KMS-11 (cell line): ENCODE measurements at regions not wholly inside any gene's neighbourhood (a gene's known extent, or its start where the extent isn't known, plus 50 kb on each side); places are given as distances from the start of the nearest gene placed in this dataset.

Source experiments
- H2AFZ ChIP-seq: fragments of 200-600 bp; sonication (generic); 2 replicates; pipeline ENCODE4 v1.6.1; 2016; ENCODE audit warnings: antibody characterized with exemption, mixed run types, low read depth
- H3K27ac ChIP-seq: fragments of 200-600 bp; sonication (generic); 2 replicates; pipeline ENCODE4 v1.6.1; 2016; ENCODE audit warnings: mild to moderate bottlenecking, mixed run types
- H3K27me3 ChIP-seq: fragments of 200-600 bp; sonication (generic); 2 replicates; pipeline ENCODE4 v1.6.1; 2017; ENCODE audit warnings: mild to moderate bottlenecking, low read depth, mixed run types, moderate library complexity; ENCODE audit not compliant: insufficient read depth
- H3K36me3 ChIP-seq: fragments of 200-600 bp; sonication (generic); 2 replicates; pipeline ENCODE4 v1.6.1; 2017; ENCODE audit warnings: mild to moderate bottlenecking, mixed run types; ENCODE audit not compliant: insufficient read depth
- H3K4me1 ChIP-seq: fragments of 200-600 bp; sonication (generic); 2 replicates; pipeline ENCODE4 v1.6.1; 2016; ENCODE audit warnings: mild to moderate bottlenecking, low read depth, mixed run types; ENCODE audit not compliant: poor library complexity, severe bottlenecking
- H3K4me2 ChIP-seq: fragments of 200-600 bp; sonication (generic); 2 replicates; pipeline ENCODE4 v1.7.0; 2016; ENCODE audit warnings: mild to moderate bottlenecking, mixed run types
- H3K4me3 ChIP-seq: fragments of 200-600 bp; sonication (generic); IDR thresholded peaks from 2 replicates; pipeline ENCODE4 v1.6.1; 2017; ENCODE audit warnings: low read depth, low read length, mixed read lengths; ENCODE audit not compliant: insufficient read depth
- H3K79me2 ChIP-seq: fragments of 200-600 bp; sonication (generic); 2 replicates; pipeline ENCODE4 v1.6.1; 2016; ENCODE audit warnings: low read depth, mixed run types; ENCODE audit not compliant: insufficient read depth
- H3K9ac ChIP-seq: fragments of 200-600 bp; sonication (generic); 2 replicates; pipeline ENCODE4 v1.6.1; 2016; ENCODE audit warnings: mild to moderate bottlenecking, mixed run types
- H4K20me1 ChIP-seq: fragments of 200-600 bp; sonication (generic); 2 replicates; pipeline ENCODE4 v1.6.1; 2016; ENCODE audit warnings: mild to moderate bottlenecking, mixed run types; ENCODE audit not compliant: insufficient read depth
- CTCF ChIP-seq: fragments of 200-600 bp; sonication (generic); conservative IDR thresholded peaks from 2 replicates; pipeline ENCODE4 v1.6.1; 2017; ENCODE audit warnings: low read depth, mild to moderate bottlenecking, antibody characterized with exemption, low read length, moderate library complexity, mixed read lengths

- Histone ChIP-seq H3K4me3 (no peak overlapping the region), H4K20me1 (no peaks in the 10 kb centered on the region), H3K36me3 (no peaks in the 10 kb centered on the region), H3K9ac (no peak overlapping the region), H3K4me2 (no peak overlapping the region), H3K27ac (no peak overlapping the region), H2AFZ (no peak overlapping the region), H3K27me3 (no peaks in the 10 kb centered on the region), H3K4me1 (no peaks in the 10 kb centered on the region), H3K79me2 (no peaks in the 10 kb centered on the region)
- no peak for TF ChIP-seq CTCF
These were observed 211.3 kb upstream of the APCDD1 start for GRCh38 chr18:10242936-10243680.

GRCh38 chr18:10244341-10244740 lies 210.1 kb upstream of the APCDD1 start:
- H3K79me2 ChIP-seq = no peaks in the 10 kb centered on the region
- H3K27me3 ChIP-seq = no peaks in the 10 kb centered on the region
- no peaks in the 10 kb centered on the region for H3K4me1 ChIP-seq

DNA sequence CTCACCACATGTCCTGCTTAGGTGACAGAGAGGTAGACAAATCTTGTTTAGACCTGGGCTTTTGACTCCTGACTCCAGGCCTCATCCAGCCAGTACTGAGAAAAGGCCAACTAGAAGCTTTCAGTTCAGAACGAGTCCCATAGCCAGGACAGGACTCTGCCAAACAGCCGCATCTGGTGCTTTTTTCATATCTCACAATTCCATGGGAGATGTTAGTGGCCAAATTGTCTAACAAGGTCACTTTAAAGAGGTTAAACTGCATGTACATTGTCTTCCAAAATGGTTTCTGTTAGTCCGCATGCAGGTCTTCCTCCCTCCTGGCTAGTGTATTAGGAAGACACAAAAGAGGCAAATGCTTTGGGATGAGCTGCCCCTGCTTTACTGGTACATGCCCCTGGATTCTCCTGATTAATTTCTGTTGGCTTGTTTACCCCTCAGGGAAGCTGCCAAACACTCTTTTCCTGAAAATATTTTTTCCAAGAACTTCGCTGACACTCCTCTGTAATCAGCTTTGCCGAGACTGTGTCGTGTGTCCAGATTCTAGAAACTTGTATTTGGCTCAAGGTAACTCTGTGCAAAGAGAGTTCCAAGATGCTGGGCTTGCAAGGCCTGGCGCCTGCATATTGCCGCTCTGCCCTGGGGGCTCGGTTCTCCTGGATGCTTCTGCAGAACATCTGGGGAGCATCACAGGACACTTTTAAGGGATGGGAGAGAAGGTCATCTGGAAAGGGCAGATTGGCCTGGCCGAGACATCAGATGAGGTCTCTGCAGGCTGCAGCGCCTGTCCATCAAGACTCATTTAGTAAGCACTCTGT lies 209.2 kb upstream of the APCDD1 start:
- no peak overlapping the region for H3K4me2 ChIP-seq
- H3K9ac ChIP-seq = no peak overlapping the region
- no peaks in the 10 kb centered on the region for H4K20me1 ChIP-seq
- no peak for TF ChIP-seq CTCF
- no peaks in the 10 kb centered on the region for H3K27me3 ChIP-seq
- H3K36me3 ChIP-seq = no peaks in the 10 kb centered on the region
- no peaks in the 10 kb centered on the region for H3K4me1 ChIP-seq
- no peak overlapping the region for H2AFZ ChIP-seq
- H3K79me2 ChIP-seq = no peaks in the 10 kb centered on the region
- no peak overlapping the region for H3K4me3 ChIP-seq
- H3K27ac ChIP-seq = no peak overlapping the region

More at GRCh38 chr18:10244341-10244740, 210.1 kb upstream of the APCDD1 start:
- Histone ChIP-seq H4K20me1 (no peaks in the 10 kb centered on the region), H3K27ac (no peak overlapping the region), H3K9ac (no peak overlapping the region), H3K4me2 (no peak overlapping the region), H3K36me3 (no peaks in the 10 kb centered on the region), H3K4me3 (no peak overlapping the region), H2AFZ (no peak overlapping the region)
- no peak for TF ChIP-seq CTCF

DNA sequence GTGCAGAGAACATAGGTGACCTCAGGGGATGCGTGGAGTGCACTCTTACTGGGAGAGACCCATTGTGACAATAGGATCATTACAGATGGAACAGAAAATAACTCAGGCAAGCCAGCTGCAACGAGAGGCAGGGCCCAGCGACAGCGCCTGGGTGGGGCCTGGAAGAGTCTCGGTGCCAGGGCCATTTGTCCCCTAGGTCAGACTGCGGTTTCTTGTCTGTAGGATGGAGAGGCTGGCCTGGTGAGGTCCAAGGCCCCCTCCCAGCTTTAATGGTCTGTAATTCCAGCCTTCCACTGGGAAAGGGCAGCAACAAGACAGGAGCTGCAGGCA lies 208.6 kb upstream of the APCDD1 start:
- no peak overlapping the region for H3K4me3 ChIP-seq
- H3K36me3 ChIP-seq = no peaks in the 10 kb centered on the region
- H2AFZ ChIP-seq = no peak overlapping the region
- no peak overlapping the region for H3K27ac ChIP-seq
- H3K27me3 ChIP-seq = no peaks in the 10 kb centered on the region
- no peaks in the 10 kb centered on the region for H4K20me1 ChIP-seq
- H3K79me2 ChIP-seq = no peaks in the 10 kb centered on the region
- H3K4me1 ChIP-seq = no peaks in the 10 kb centered on the region
- no peak overlapping the region for H3K9ac ChIP-seq
- H3K4me2 ChIP-seq = no peak overlapping the region
- no peak for TF ChIP-seq CTCF
